ENCODE measurements at regions not wholly inside any gene's neighbourhood (a gene's known extent, or its start where the extent isn't known, plus 50 kb on each side); places are given as distances from the start of the nearest gene placed in this dataset.

GRCh38 chr5:57696825-57697570 is 214.4 kb upstream of the ACTBL2 start:
- H3K27ac Mint-ChIP-seq (ENCODE audit: unreplicated experiment), result peak overlapping the region; percentile 41

DNA sequence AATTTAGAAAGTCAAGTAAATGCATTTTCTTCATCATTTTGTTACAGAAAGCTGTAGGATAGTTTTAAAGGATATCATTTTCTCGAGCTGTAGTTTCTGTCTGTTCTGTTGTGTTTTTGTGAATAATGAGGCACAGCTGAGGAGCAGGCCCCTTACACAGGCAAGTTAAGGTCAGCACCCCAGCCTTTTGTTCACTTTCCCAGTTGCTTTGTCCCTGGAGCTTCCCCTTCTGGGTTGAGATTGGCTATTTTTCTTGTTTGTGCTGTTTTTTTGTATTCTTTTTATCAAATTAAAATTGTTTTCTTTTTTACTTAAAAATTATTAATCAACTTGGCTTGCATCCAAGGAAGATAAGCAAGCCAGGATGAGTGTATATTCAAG is 213.8 kb upstream of the ACTBL2 start:
- peaks cover 64% of the 10 kb centered on the region for H3K4me1 Mint-ChIP-seq
- DNase-seq (ENCODE audit: low read depth, low spot score), result no peak
- H3K36me3 Mint-ChIP-seq (ENCODE audit: low read depth), result peaks cover 3% of the 10 kb centered on the region
- H3K4me3 Mint-ChIP-seq, result no peak overlapping the region
- H3K27ac Mint-ChIP-seq (ENCODE audit: unreplicated experiment), result peak overlapping the region; percentile 45
- TF ChIP-seq CTCF (conservative IDR thresholded peaks at IDR 0.05), result no peak
- H3K27me3 Mint-ChIP-seq (ENCODE audit: low read depth), result no peaks in the 10 kb centered on the region
- peaks cover 5% of the 10 kb centered on the region for H3K9me3 Mint-ChIP-seq

More at GRCh38 chr5:57696825-57697570, 214.4 kb upstream of the ACTBL2 start:
- peaks cover 57% of the 10 kb centered on the region for H3K4me1 Mint-ChIP-seq
- H3K4me3 Mint-ChIP-seq, result no peak overlapping the region
- no peak for DNase-seq (ENCODE audit: low read depth, low spot score)
- no peaks in the 10 kb centered on the region for H3K27me3 Mint-ChIP-seq (ENCODE audit: low read depth)
- H3K36me3 Mint-ChIP-seq (ENCODE audit: low read depth), result peaks cover 3% of the 10 kb centered on the region
- TF ChIP-seq CTCF (conservative IDR thresholded peaks at IDR 0.05), result no peak
- peaks cover 5% of the 10 kb centered on the region for H3K9me3 Mint-ChIP-seq

DNA sequence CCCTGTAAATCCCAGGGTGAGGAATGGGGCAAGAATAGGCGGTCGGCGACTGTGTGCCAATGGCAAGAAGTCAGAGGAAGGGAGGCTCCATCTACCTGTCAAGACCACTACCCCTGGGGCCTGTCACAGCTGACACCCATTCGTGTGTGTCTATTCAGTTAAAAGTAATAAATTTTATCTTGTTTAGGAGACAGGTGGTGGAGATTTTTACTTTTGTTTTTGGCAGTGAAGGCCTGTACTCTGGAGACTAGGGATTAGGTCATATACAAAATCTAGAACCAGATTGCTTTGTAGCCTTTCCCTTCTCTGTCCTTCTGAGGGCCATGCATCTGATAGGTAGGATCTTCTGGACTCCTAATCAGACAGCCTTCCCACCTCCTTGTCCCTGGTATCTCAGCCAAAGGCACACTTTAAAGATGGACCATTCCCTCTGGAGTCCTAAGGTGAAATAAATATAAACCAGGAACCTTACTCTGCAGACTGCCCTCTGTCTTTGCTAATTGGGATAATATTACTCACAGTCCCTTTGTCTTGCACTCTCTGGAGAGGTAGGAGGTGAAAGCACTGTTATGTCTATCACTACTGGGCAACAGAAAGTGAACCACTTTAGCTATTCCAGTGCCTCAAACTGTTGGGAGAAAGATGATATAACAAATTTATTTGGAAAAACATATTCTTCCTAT is 213.2 kb upstream of the ACTBL2 start:
- H3K4me1 Mint-ChIP-seq, result peaks cover 68% of the 10 kb centered on the region
- peaks cover 3% of the 10 kb centered on the region for H3K36me3 Mint-ChIP-seq (ENCODE audit: low read depth)
- no peak for TF ChIP-seq CTCF (conservative IDR thresholded peaks at IDR 0.05)
- peak overlapping the region; percentile 45 for H3K27ac Mint-ChIP-seq (ENCODE audit: unreplicated experiment)
- no peaks in the 10 kb centered on the region for H3K27me3 Mint-ChIP-seq (ENCODE audit: low read depth)
- H3K9me3 Mint-ChIP-seq, result peaks cover 5% of the 10 kb centered on the region
- DNase-seq (ENCODE audit: low read depth, low spot score), result no peak
- no peak overlapping the region for H3K4me3 Mint-ChIP-seq

- peak overlapping the region; percentile 6 for H3K27ac Mint-ChIP-seq (ENCODE audit: unreplicated experiment)
- peaks cover 5% of the 10 kb centered on the region for H3K9me3 Mint-ChIP-seq
- DNase-seq (ENCODE audit: low read depth, low spot score), result no peak
- no peaks in the 10 kb centered on the region for H3K27me3 Mint-ChIP-seq (ENCODE audit: low read depth)
- TF ChIP-seq CTCF (conservative IDR thresholded peaks at IDR 0.05), result no peak
- H3K4me1 Mint-ChIP-seq, result peaks cover 72% of the 10 kb centered on the region
- H3K36me3 Mint-ChIP-seq (ENCODE audit: low read depth), result peaks cover 3% of the 10 kb centered on the region
- H3K4me3 Mint-ChIP-seq, result peak overlapping the region; percentile 3
These were observed 212.6 kb upstream of the ACTBL2 start for GRCh38 chr5:57695179-57695578.

DNA sequence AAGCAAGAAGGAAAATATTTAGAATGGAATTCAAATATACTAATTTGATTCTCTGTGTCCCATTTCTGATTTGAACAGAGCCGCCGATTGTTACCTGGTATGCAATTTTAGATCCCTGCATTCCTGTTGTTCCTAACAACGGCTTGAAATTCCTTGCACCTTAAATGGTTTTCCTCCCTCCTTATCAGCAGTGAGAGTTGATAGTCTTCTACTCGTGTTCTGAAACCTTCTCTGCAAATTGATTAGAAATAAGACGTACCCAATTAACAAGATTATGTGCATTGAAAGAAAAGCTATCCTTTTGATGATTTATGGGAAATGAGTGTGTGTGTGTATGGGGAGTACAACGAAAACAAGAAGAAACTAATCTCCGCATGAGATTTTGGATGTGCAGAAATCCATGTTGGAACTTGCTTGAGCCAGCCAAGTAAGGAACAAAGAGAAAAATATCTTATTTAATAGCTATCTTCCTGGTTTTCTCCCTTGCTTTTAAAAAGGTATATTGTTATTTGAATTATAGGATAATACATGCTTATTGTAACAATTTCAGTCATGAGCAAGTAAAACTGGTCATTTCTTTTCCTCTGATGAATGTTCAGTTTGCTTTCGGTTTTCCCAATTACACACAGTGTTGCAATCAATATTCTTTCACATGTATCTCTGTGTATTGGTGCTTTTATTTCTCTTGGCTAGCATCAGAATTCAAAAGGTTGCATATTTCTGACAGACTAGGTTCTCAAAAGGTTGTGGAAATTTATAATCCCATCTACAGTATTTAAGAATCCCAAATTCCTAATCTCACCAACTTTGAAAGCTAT is 211.1 kb upstream of the ACTBL2 start:
- Mint-ChIP-seq H3K4me1 (peaks cover 72% of the 10 kb centered on the region), H3K9me3 (peaks cover 2% of the 10 kb centered on the region), H3K27ac (ENCODE audit: unreplicated experiment) (peak overlapping the region; percentile 92), H3K36me3 (ENCODE audit: low read depth) (peaks cover 3% of the 10 kb centered on the region), H3K27me3 (ENCODE audit: low read depth) (no peaks in the 10 kb centered on the region), H3K4me3 (peak overlapping the region; percentile 60)
- TF ChIP-seq CTCF (conservative IDR thresholded peaks at IDR 0.05), result no peak
- no peak for DNase-seq (ENCODE audit: low read depth, low spot score)
